GM19455 (cell line): ENCODE measurements at regions not wholly inside any gene's neighbourhood (a gene's known extent, or its start where the extent isn't known, plus 50 kb on each side); places are given as distances from the start of the nearest gene placed in this dataset.
"Not testable (repeated sequence)": the region's sequence is repeated elsewhere in the genome, so short reads cannot be mapped to it uniquely, and the experiment has no call there.

Experiments used
- ATAC-seq: cut with Tn5 transposase; IDR thresholded peaks from one replicate; pipeline ENCODE4 v1.9.1; 2021; ENCODE audit not compliant: unreplicated experiment

DNA sequence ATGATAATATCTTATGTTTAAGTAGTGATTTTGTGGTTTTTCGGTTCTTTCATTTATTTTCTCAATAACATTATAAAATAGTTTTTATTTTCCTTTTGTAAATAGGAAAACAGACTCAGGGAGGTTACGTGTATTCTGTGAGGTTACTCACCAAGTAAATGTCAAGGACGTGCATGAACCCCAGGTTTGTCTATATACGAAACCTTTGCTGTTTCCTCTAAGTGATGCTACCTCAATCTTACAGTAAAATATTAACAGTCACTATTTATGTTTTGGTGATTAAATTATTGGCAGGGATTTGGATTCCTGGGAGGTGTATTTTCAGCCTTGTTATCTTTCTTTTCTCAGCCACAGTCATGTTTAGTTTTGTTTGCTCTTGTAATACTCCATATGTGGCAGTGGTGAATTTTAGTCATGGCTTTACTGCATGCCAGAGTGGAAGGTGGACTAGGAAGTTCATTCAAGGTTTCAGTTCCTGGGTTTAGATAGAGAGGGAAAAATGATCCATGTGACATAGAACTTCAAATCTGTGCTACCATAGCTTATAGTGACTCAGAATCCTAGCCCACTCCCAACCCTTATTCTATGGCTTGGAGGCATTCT lies 139.9 kb downstream of the ARL4A start:
- no peak for ATAC-seq

GRCh38 chr7:12827920-12828319 lies 140.5 kb downstream of the ARL4A start:
- no peak for ATAC-seq

DNA sequence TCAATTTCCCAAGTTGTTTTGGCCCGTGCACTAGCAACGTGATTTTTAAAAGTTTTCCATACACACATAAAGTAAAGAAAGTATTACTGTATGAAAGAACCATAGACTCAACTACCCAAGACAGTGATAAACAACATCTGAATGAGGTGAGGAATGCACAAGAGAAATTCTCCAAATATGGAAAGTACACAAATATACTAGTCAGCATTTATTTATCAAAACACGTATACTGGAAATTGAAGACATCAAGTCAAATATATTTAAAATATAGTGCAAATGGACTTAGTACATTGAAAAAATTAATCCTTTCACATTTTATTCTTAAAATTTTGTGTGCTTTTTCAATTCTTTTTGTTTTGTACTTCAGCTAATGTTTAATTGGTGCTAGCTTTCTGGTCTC lies 143.6 kb downstream of the ARL4A start:
- no peak for ATAC-seq

DNA sequence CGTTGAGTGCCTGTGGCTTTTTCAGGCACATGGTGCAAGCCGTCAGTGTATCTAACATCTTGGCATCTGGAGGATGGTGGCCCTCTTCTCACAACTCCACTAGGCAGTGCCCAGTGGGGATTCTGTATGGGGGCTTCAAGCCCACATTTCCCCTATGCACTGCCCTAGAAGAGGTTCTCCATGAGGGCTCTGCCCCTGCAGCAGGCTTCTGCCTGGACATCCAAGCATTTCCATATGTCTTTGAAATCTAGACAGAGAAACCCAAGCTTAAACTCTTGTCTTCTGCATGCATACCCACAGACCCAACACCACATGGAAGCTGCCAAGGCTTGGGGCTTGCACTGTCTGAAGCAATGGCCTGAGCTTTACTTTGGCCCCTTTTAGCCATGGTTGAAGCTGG lies 146.4 kb downstream of the ARL4A start:
- ATAC-seq, result no peak

- no peak for ATAC-seq
Observed at GRCh38 chr7:12834782-12835181, 147.3 kb downstream of the ARL4A start.

- ATAC-seq, result no peak
Observed at GRCh38 chr7:12839508-12840153, 152.2 kb downstream of the ARL4A start.

DNA sequence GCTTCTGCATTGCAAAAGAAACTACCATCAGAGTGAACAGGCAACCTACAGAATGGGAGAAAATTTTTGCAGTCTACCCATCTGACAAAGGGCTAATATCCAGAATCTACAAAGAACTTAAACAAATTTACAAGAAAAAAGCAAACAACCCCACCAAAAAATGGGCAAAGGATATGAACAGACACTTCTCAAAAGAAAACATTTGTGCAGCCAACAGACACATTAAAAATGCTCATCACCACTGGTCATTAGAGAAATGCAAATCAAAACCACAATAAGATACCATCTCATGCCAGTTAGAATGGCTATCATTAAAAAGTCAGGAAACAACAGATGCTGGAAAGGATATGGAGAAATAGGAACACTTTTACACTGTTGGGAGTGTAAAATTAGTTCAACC lies 157.3 kb downstream of the ARL4A start:
- not testable (repeated sequence) for ATAC-seq

DNA sequence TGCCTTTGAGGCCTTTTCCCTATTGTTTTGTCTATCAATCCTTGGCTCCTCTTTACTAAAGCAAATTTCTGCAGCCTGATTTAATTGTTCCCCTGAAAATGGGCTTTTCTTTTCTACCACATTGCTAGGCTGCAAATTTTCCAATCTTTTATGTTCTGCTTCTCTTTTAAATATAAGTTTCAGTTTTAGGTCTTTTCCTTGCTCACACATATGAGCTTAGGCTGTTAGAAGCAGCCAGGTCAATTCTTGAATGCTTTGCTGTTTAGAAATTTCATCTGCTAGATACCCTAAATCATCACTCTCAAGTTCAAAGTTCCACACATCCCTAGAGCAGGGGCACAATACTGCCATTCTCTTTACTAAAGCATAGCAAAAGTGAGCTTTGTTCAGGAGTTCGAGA lies 159.6 kb downstream of the ARL4A start:
- no peak for ATAC-seq

- ATAC-seq, result no peak
Observed at GRCh38 chr7:12851142-12851541, 163.7 kb downstream of the ARL4A start.

DNA sequence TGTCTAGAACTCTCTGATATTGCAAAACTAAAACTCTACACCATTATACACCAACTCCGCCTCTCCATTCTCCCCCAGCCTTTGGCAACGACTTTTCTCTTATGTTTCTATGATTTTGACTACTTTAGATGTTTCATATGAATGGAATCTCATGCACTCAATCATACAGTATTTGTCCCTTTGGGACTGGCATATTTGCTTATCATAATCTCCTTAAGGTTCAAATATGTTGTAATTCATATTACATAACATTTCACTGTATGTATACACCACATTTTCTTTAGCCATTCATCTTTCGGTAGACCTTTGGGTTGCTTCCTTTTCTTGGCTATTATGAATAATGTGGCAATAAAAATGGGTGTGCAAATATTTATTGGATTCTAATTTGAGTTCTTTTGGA lies 164.4 kb downstream of the ARL4A start:
- no peak for ATAC-seq

DNA sequence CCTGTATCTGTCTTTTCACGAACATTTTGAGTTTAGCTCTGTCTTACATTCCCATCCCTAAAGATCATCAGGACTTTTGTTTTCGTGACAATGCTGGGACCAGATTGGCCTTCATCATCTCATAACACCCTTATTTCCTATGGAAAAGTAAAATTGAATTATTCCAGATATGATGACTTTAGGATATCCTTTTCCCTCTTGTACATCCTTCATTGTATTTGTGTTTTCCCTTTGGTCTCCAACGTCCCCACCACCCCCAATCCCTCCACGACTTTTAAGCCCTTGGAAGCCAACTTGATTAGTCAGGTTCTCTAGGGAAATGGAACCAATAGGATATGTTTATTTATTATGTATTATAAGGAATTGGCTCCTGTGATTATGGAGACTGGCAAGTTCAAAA lies 167.6 kb downstream of the ARL4A start:
- ATAC-seq, result no peak

- no peak for ATAC-seq
Observed at GRCh38 chr7:12859761-12860160, 172.3 kb downstream of the ARL4A start.

DNA sequence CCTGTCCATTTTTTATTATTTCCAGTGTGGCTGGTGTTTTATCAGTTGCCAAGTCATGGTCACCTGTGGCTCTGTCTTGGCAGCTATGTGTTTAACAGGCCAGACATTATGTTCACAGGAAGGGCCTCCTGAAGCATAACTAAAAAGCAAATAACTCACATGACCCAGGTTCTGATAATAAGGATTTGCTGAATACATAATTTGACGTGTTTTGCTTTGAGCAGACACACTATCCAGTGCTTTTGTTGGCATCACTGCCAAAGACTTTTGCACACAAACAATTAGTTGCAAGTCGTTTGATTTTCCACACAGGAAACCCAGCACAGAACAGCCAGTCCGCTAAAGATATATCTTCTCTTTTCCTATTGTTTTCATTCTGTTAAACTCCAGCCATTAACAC lies 173.6 kb downstream of the ARL4A start:
- ATAC-seq, result no peak

DNA sequence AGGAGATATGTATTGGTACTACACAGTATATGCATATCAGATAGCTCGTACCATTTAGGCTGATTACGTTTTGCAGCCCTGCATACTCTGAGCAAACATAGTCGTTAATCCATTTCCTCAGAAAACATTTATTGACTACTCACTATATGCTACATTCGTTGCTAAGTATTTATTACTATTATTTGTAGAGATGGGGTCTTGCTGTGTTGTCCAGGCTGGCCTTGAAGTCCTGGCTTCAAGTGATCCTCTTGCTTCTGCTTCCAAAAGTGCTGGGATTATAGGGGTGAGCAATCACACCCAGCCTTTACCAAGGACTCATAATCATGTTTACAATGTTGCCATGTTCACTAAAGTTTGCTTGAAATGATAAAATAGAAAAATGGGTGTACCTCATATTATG lies 174.7 kb downstream of the ARL4A start:
- ATAC-seq, result no peak

DNA sequence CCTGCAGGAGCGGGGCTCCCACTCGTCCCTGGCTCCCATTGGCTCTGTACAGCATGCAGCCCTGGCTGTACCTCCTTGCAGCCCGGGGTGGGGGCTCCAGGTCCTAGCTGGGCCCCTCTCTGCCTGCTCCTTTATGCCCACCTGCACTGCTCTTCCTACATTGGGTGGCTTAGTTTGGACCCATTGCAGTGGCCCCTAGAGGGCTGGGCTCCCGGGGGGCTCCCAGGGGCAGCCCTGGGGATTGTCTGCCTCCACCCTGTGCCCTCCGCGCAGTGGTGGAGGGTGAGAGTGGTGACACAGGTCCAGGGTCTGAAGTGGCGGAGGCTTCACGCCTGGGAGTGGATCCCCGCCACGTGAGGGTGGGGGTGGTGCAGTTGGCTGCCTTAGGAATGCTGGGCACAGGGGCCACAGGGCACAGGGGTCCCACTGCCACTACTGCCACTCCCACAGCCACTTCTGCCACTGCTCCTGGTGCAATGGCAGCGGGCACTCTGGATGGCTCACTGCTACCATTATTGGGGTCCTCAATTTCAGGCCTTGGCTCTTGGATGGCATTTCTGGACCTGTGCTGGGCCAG lies 177.1 kb downstream of the ARL4A start:
- no peak for ATAC-seq

- ATAC-seq, result no peak
Observed at GRCh38 chr7:12865593-12865992, 178.2 kb downstream of the ARL4A start.

DNA sequence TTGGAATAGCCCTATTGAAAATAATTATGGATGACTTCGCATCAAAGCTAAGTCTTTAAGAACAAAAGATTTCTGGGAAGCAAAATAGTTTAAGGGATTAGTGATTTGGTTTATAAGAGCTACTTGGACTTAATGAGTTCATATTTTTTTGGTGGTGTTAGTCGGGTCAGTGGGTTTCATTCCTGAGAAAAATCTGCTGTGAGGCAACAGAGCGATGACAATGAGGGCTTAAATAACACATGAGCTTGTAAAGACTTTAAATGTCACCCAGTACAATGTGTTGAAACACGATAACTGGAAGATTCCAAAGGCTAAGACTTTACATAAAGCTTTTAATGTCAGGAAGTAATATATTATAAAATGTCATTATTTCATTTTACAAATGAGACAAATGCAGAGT lies 178.8 kb downstream of the ARL4A start:
- no peak for ATAC-seq

DNA sequence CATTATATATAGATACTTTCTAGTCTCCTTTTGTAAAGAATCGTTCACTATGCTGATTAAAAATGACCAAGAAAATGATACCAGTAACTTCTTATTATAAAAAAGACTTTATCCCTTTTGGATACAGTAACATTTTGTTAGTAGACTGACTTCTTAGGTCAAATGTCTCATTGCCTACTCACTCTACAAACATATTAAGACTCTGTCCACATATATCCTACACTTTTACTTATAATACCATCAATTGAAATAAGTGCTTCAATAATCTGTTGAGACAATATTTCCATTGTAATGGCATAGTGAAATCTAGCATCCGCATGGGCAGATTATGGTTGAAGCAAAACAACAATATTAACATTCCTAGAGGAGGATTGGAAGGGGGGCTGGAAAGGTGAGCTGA lies 180.6 kb downstream of the ARL4A start:
- no peak for ATAC-seq

- ATAC-seq, result no peak
Observed at GRCh38 chr7:12870219-12870618, 182.8 kb downstream of the ARL4A start.

DNA sequence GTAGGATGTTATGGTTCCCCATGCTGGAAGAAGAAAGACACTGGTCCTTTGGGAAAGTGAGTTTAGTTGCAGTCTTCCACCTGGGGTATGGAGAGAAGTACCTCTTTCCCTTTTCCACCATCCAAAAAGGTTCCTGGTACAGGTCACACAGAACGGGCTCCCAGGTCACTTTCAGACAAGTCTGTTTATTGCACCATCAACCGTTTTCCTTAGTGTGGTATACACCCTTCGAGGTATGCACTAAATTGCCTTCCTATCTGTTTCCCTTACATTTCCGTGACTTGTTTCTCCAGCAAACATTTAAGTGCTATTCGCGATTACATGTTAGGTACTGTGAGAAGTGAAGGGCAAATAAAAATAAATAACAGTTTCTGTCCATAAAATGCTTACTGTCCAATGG lies 185.1 kb downstream of the ARL4A start:
- no peak for ATAC-seq

DNA sequence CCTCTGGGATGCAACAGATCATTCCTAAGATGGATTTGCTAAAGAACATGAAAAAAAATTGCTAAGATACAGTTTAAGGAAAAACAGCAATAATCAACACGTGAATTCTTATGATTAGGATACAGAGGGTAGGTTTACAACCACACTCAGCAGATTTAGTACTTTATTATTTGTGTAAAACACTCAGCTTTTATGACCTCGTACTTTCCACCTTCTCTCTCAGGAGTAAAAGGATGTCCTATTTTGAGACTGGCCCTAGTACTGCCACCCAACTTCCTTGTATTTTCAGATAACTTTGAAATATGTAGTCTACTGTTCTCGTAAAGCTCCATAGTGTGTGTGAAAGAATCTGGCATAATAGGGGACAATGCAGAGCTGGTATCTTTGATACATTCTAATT lies 186.1 kb downstream of the ARL4A start:
- no peak for ATAC-seq

DNA sequence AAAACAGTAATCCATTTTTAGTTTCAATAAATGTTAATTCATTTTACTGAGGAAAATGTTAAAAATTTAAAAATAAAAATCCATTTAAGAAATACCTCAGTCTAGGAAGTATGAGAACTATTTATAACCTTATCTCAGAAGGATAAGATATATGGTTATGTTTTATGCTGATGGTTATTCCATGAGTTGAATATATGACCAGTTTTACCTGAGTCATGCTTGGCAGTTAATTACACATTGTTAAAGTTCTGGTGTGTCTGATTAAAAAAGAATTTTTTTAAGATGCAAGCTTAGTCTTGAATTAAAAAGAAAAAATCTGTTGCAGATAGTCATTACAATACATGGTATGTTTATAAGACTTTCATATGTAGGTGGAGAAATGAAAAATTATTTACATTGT lies 191.7 kb downstream of the ARL4A start:
- ATAC-seq, result no peak

- no peak for ATAC-seq
Observed at GRCh38 chr7:12881712-12882111, 194.3 kb downstream of the ARL4A start.
